Loucy (cell line): ENCODE measurements at regions not wholly inside any gene's neighbourhood (a gene's known extent, or its start where the extent isn't known, plus 50 kb on each side); places are given as distances from the start of the nearest gene placed in this dataset.

Source experiments
- CTCF ChIP-seq: fragments of 200-600 bp; sonication (generic); conservative IDR thresholded peaks from 2 replicates; pipeline ENCODE4 v1.5.1; 2014; ENCODE audit warnings: mild to moderate bottlenecking, antibody characterized with exemption, low read length
- EZH2phosphoT487 ChIP-seq: fragments of 200-600 bp; IDR thresholded peaks from 2 replicates; pipeline ENCODE4 v1.6.1; 2018; ENCODE audit warnings: antibody characterized with exemption, mild to moderate bottlenecking, moderate library complexity, borderline replicate concordance

DNA sequence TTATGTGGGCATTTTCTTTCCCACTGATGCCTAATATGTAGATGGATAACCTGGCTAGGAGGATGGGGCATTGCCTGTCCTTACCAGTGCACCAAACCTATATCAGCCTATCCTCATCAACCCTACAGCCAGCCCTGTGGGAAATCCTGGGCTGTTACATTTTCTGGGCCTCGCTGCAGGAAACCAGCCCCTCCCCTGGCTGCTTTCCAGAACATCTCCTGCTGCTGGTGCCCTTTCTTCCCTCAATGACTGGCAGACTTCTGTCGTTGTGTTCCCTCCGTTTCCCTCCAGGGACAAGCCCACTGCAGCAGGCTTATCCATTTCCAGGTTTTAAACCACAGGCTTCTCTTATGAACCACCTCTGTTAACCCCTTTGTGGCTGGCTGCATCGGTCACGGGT lies 486.1 kb upstream of the COBL start:
- no peak for TF ChIP-seq CTCF
- TF ChIP-seq EZH2phosphoT487: no peak
